A673 (cell line): ENCODE measurements at regions not wholly inside any gene's neighbourhood (a gene's known extent, or its start where the extent isn't known, plus 50 kb on each side); places are given as distances from the start of the nearest gene placed in this dataset.
A peak's percentile ranks its signal among the peaks of the same experiment; 100 is the strongest.

Source experiments
- BruUV-seq: library from RNA; stranded (reverse); fragments of 400-500 nt; replicated peaks from 2 replicates; lab custom pipeline; 2021; lab: Mats Ljungman, UMichigan
- CTCF ChIA-PET: fragments of 300-600 bp; sonication (Branson Sonifier 250); formaldehyde crosslinking; loops from one replicate; lab custom pipeline; 2022; ENCODE audit warnings: antibody characterized with exemption; lab: Charles Lee
- POLR2A ChIA-PET: fragments of 300-600 bp; sonication (Branson Sonifier 250); formaldehyde crosslinking; loops from one replicate; lab custom pipeline; 2022; ENCODE audit warnings: antibody characterized with exemption; ENCODE audit not compliant: low non-redundant PET; lab: Charles Lee
- DNase-seq: peaks from one replicate; pipeline ENCODE4 v3.0.0-alpha.2; 2015; ENCODE audit warnings: low spot score
- H3K27ac ChIP-seq: fragments of 200-600 bp; sonication (generic); 2 replicates; pipeline ENCODE4 v1.5.1; 2016; ENCODE audit warnings: mixed run types, low read depth, mild to moderate bottlenecking, mixed read lengths, antibody characterized with exemption, low read length; ENCODE audit not compliant: poor library complexity, severe bottlenecking
- H3K27me3 ChIP-seq: fragments of 200-600 bp; sonication (generic); replicated peaks from 2 replicates; pipeline ENCODE4 v1.6.1; 2017; ENCODE audit warnings: mixed run types, low read depth, mild to moderate bottlenecking, mixed read lengths, antibody characterized with exemption, low read length; ENCODE audit not compliant: insufficient read depth, poor library complexity
- H3K36me3 ChIP-seq: fragments of 200-600 bp; sonication (generic); 2 replicates; pipeline ENCODE4 v1.6.1; 2016; ENCODE audit warnings: mixed run types, mild to moderate bottlenecking, mixed read lengths, antibody characterized with exemption, low read length; ENCODE audit not compliant: insufficient read depth, poor library complexity, severe bottlenecking
- H3K4me1 ChIP-seq: fragments of 200-600 bp; sonication (generic); 2 replicates; pipeline ENCODE4 v1.6.1; 2017; ENCODE audit warnings: mixed run types, mild to moderate bottlenecking, mixed read lengths, antibody characterized with exemption, low read length; ENCODE audit not compliant: insufficient read depth, poor library complexity, severe bottlenecking
- H3K4me3 ChIP-seq: fragments of 200-600 bp; sonication (generic); 2 replicates; pipeline ENCODE4 v1.5.1; 2016; ENCODE audit warnings: low read depth, mixed run types, mild to moderate bottlenecking, mixed read lengths, low read length; ENCODE audit not compliant: poor library complexity, severe bottlenecking
- H3K9me3 ChIP-seq: fragments of 200-600 bp; sonication (generic); 2 replicates; pipeline ENCODE4 v1.6.1; 2016; ENCODE audit warnings: mixed run types, low read depth, mild to moderate bottlenecking, mixed read lengths, antibody characterized with exemption, low read length; ENCODE audit not compliant: poor library complexity, severe bottlenecking
- CTCF ChIP-seq: fragments of 300-800, 200-600 bp; sonication (generic); conservative IDR thresholded peaks from 2 replicates; pipeline ENCODE4 v1.5.1; 2017; ENCODE audit warnings: low read depth, mild to moderate bottlenecking, antibody characterized with exemption, low read length, moderate library complexity, mixed read lengths
- EZH2 ChIP-seq: fragments of 200-600 bp; sonication (generic); IDR thresholded peaks from 2 replicates; pipeline ENCODE4 v1.6.1; 2017; ENCODE audit warnings: borderline replicate concordance, low read depth, mild to moderate bottlenecking, mixed read lengths, antibody characterized with exemption, low read length; ENCODE audit not compliant: poor library complexity, severe bottlenecking
- intact Hi-C: fragments of 100-400 bp; cut with micrococcal nuclease; formaldehyde crosslinking; loops from one replicate; pipeline ENCODE4 v1.10.0; 2022; ENCODE audit not compliant: unreplicated experiment

- Histone ChIP-seq H3K27ac (no peak overlapping the region), H3K36me3 (no peaks in the 10 kb centered on the region), H3K9me3 (no peaks in the 10 kb centered on the region), H3K4me3 (no peak overlapping the region), H3K4me1 (peaks cover 9% of the 10 kb centered on the region), H3K27me3 (no peaks in the 10 kb centered on the region)
- no peak for DNase-seq
- CTCF ChIA-PET, result no interaction called here
- intact Hi-C loops, result no loop called here
- TF ChIP-seq EZH2 (no peak), CTCF (peak; percentile 34; the same call in 1 of the 2 replicates)
- no TSS peak for BruUV-seq
- POLR2A ChIA-PET, result no interaction called here
These were observed 315.8 kb upstream of the ROBO2 start for GRCh38 chr3:76724075-76724474.

- Histone ChIP-seq H3K27me3 (no peaks in the 10 kb centered on the region), H3K9me3 (no peaks in the 10 kb centered on the region), H3K27ac (no peak overlapping the region), H3K4me3 (no peak overlapping the region), H3K4me1 (peaks cover 9% of the 10 kb centered on the region), H3K36me3 (no peaks in the 10 kb centered on the region)
- peak; percentile 62 for DNase-seq
- ChIA-PET CTCF (no interaction called here), POLR2A (no interaction called here)
- BruUV-seq, result no TSS peak
- intact Hi-C loops, result no loop called here
- no peak for TF ChIP-seq CTCF
- TF ChIP-seq EZH2, result no peak
These were observed 315.2 kb upstream of the ROBO2 start for GRCh38 chr3:76724706-76725105.

DNA sequence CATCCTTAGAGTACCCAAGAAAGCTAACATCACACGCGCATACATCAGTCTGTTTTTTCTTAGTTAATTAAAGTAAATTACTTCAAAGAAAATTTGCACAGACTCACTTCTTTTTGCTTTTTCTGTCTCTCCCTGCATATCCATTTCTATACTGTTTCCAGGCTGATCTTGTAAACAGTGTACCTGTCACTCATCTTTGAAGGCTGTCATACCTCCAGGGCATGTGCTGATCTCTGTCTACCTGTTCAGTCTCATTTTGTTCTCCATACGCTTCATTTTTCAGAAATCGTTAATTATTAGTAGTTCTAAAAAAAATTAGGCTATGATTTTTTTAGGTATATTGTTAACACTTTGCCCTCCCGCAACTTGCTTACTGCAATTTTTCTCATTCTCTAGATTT lies 313.9 kb upstream of the ROBO2 start:
- CTCF ChIA-PET, result no interaction called here
- no peaks in the 10 kb centered on the region for H3K9me3 ChIP-seq
- BruUV-seq, result no TSS peak
- intact Hi-C loops, result no loop called here
- POLR2A ChIA-PET, result no interaction called here
- TF ChIP-seq EZH2, result no peak
- no peak for TF ChIP-seq CTCF
- H3K4me1 ChIP-seq, result peaks cover 9% of the 10 kb centered on the region
- H3K4me3 ChIP-seq, result no peak overlapping the region
- no peaks in the 10 kb centered on the region for H3K36me3 ChIP-seq
- H3K27me3 ChIP-seq, result no peaks in the 10 kb centered on the region
- no peak for DNase-seq
- H3K27ac ChIP-seq, result no peak overlapping the region
